Lung (tissue), 11 donors: ENCODE measurements at regions not wholly inside any gene's neighbourhood (a gene's known extent, or its start where the extent isn't known, plus 50 kb on each side); places are given as distances from the start of the nearest gene placed in this dataset.

Source experiments
- ATAC-seq: fragments of 200-7000 bp; cut with Tn5 transposase; one replicate; pipeline ENCODE4 v1.9.1; 2020; ENCODE audit warnings: moderate number of reproducible peaks; ENCODE audit not compliant: insufficient read depth, low FRiP score
- DNase-seq, 3 donors: peaks; one replicate each; pipeline ENCODE4 v3.0.0-alpha.2; 2013 to 2017
- H3K27ac ChIP-seq, 2 donors: one replicate each; pipeline ENCODE4 v1.5.1; 2013; ENCODE audit warnings: mild to moderate bottlenecking in 2 of 2, moderate library complexity in 2 of 2, control low read depth in 1 of 2, inconsistent platforms in 1 of 2, low read depth in 1 of 2, low read length in 1 of 2
- H3K27me3 ChIP-seq, 3 donors: one replicate each; pipeline ENCODE4 v1.5.1; 2013; ENCODE audit warnings: low read length in 2 of 3; ENCODE audit not compliant: control insufficient read depth in 3 of 3, insufficient read depth in 3 of 3
- H3K36me3 ChIP-seq, 4 donors: one replicate each; pipeline ENCODE4 v1.5.1; 2013; ENCODE audit warnings: low read length in 4 of 4, mild to moderate bottlenecking in 1 of 4, moderate library complexity in 1 of 4; ENCODE audit not compliant: control insufficient read depth in 4 of 4, insufficient read depth in 4 of 4
- H3K4me1 ChIP-seq, 5 donors: one replicate each; pipeline ENCODE4 v1.5.1; 2013; ENCODE audit warnings: low read length in 5 of 5, mild to moderate bottlenecking in 2 of 5, moderate library complexity in 1 of 5; ENCODE audit not compliant: control insufficient read depth in 5 of 5, insufficient read depth in 5 of 5
- H3K4me3 ChIP-seq: one replicate; pipeline ENCODE4 v1.5.1; 2013; ENCODE audit warnings: mild to moderate bottlenecking, control low read depth, moderate library complexity
- H3K9ac ChIP-seq, 2 donors: one replicate each; pipeline ENCODE4 v1.5.1; 2013; ENCODE audit warnings: low read length in 2 of 2, control low read depth in 1 of 2; ENCODE audit not compliant: insufficient read depth in 1 of 2
- H3K9me3 ChIP-seq, 4 donors: one replicate each; pipeline ENCODE4 v1.5.1; 2013; ENCODE audit warnings: low read length in 3 of 4, mild to moderate bottlenecking in 1 of 4, moderate library complexity in 1 of 4; ENCODE audit not compliant: control insufficient read depth in 4 of 4, insufficient read depth in 3 of 4
- WGBS, 2 donors: extraction: QIAGEN DNeasy Blood & Tissue Kit; methylation state at CpG; one replicate each; pipeline ENCODE4 v1.1.7; 2013; 5-methylcytosine and 5-hydroxymethylcytosine counted together
- TF ChIP-seq, protein P1 (sequence below): IDR thresholded peaks from 2 replicates; pipeline ENCODE4 v1.5.1; 2012; ENCODE audit warnings: mild to moderate bottlenecking; ENCODE audit errors: control extremely low read depth, extremely low read depth
- donor health status: control.
- donor health status: control.
- donor health status: Bipolar disorder and iron deficiency.
- donor health status: healthy.
- donor health status: DM: yes; HTN: yes; CAD: no.

DNA sequence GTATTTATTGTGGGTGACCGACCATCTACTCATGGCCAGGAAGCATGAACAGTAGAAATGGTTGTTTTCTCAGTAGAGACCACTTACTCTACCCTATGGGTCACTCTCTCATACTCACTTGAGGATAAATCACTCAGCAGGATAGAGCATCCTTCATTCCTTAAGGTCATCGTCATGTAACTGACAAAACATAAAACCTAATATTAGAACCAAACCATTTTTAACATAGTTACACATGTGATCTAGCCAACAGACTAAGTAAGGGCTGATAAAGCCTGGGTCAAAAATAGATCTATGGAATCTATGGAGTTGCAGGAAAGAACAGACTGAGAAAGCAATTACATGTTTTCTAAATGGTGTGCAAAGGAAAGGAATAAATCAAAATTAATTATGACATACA is 769.1 kb downstream of the NTRK3 start:
- no peak overlapping the region for H3K27ac ChIP-seq
- ATAC-seq (no peak), DNase-seq (no peak)
- no peak overlapping the region for H3K9ac ChIP-seq
- 71 to 73% methylated on average over 2 of the region's 2 CpGs for WGBS, 2 donors
- H3K27me3 ChIP-seq = no peaks in the 10 kb centered on the region
- H3K4me1 ChIP-seq = peaks cover 0 to 5% (median 0%) of the 10 kb centered on the region in 5 donors
- TF ChIP-seq, protein P1, sequence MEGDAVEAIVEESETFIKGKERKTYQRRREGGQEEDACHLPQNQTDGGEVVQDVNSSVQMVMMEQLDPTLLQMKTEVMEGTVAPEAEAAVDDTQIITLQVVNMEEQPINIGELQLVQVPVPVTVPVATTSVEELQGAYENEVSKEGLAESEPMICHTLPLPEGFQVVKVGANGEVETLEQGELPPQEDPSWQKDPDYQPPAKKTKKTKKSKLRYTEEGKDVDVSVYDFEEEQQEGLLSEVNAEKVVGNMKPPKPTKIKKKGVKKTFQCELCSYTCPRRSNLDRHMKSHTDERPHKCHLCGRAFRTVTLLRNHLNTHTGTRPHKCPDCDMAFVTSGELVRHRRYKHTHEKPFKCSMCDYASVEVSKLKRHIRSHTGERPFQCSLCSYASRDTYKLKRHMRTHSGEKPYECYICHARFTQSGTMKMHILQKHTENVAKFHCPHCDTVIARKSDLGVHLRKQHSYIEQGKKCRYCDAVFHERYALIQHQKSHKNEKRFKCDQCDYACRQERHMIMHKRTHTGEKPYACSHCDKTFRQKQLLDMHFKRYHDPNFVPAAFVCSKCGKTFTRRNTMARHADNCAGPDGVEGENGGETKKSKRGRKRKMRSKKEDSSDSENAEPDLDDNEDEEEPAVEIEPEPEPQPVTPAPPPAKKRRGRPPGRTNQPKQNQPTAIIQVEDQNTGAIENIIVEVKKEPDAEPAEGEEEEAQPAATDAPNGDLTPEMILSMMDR = no peak
- H3K4me3 ChIP-seq = no peak overlapping the region
- H3K36me3 ChIP-seq = no peaks in the 10 kb centered on the region
- H3K9me3 ChIP-seq = no peaks in the 10 kb centered on the region

DNA sequence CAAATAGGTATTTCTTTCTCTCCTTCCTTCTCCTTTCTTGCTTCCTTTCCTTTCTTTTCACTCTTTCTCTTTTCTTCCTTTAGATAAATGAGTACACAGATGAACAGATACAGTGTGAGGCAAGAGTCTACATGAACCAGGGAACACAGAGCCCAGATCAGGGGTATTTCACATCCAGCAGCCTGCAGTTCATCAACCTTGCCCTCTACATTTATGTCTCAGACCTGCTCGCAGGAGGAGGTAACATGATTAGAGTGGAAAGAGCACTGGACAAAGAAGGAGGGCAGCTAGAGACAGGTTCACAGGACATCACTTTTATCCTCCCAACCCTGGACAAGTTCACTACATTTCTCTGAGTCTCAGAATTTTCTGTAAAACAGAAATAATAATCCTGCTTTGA is 773.1 kb downstream of the NTRK3 start:
- Histone ChIP-seq H3K36me3 (no peaks in the 10 kb centered on the region), H3K9ac (no peak overlapping the region), H3K27ac (no peak overlapping the region), H3K4me1 (peaks cover 0 to 4% (median 0%) of the 10 kb centered on the region in 5 donors), H3K4me3 (no peak overlapping the region), H3K9me3 (peaks cover 0 to 2% (median 0%) of the 10 kb centered on the region in 4 donors), H3K27me3 (no peaks in the 10 kb centered on the region)
- TF ChIP-seq, protein P1 = no peak
- 79 to 81% methylated on average over 1 of the region's 1 CpG for WGBS, 2 donors
- ATAC-seq (no peak), DNase-seq (no peak)

DNA sequence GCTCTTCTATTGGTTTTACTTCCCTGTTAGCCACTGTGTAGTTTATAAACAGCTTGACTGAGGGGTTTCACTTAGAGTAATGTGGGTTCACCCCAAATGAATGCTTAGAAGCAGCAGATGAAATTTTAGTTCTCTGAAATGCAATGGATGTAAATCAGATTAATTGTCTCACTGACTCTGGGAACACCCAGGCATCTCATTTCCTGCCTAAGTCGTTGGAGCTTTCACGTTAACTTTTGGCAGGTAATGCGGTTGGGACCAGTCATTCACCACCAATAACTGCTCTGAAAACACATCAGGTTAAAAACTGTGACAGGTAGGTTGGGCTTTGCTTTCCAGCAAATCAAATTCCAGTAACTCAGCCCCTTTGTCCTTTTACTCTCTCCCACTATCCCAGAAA is 775.4 kb downstream of the NTRK3 start:
- TF ChIP-seq, protein P1 = no peak
- H3K27me3 ChIP-seq = no peaks in the 10 kb centered on the region
- no peak for ATAC-seq

DNA sequence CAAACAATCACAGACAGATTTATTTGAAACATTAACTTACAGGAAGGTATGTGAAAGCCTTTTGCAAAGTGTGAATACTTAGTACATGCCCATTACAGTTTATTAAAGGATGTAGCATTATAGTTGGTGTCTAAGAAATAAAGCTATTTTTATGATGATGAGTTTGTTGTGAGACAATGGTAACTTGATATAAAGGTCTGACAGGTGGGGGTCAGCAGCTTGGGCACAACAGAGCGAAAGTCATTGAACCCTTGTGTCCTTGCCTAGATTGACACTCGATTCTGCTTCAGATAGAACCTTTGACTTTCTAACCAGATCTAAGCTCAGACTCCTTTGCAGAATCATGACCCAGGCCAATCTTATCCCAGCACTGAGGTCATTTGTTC is 777.9 kb downstream of the NTRK3 start:
- Histone ChIP-seq H3K9ac (no peak overlapping the region), H3K9me3 (peaks cover 0 to 2% (median 0%) of the 10 kb centered on the region in 4 donors), H3K27ac (no peak overlapping the region), H3K4me1 (peaks cover 0 to 4% (median 0%) of the 10 kb centered on the region in 5 donors), H3K36me3 (no peaks in the 10 kb centered on the region), H3K4me3 (no peak overlapping the region), H3K27me3 (no peaks in the 10 kb centered on the region)
- ATAC-seq (no peak), DNase-seq (no peak)
- TF ChIP-seq, protein P1 = no peak
- 81 to 82% methylated on average over 2 of the region's 2 CpGs for WGBS, 2 donors

More for the DNA sequence above, 775.4 kb downstream of the NTRK3 start:
- no peak for DNase-seq
- 67 to 79% methylated on average over 3 of the region's 3 CpGs for WGBS, 2 donors
- H3K4me1 ChIP-seq = peaks cover 0 to 4% (median 0%) of the 10 kb centered on the region in 5 donors
- peaks cover 0 to 2% (median 0%) of the 10 kb centered on the region in 4 donors for H3K9me3 ChIP-seq
- H3K9ac ChIP-seq = no peak overlapping the region
- H3K4me3 ChIP-seq = no peak overlapping the region
- H3K27ac ChIP-seq = no peak overlapping the region
- no peaks in the 10 kb centered on the region for H3K36me3 ChIP-seq
